ENCODE measurements at regions not wholly inside any gene's neighbourhood (a gene's known extent, or its start where the extent isn't known, plus 50 kb on each side); places are given as distances from the start of the nearest gene placed in this dataset.

GRCh38 chr3:73254062-73254461 lies 192.6 kb downstream of the EBLN2 start:
- DNase-seq = no peak
- Mint-ChIP-seq H3K9me3 (ENCODE audit: unreplicated experiment) (no peaks in the 10 kb centered on the region), H3K27ac (ENCODE audit: unreplicated experiment) (no peak overlapping the region), H3K27me3 (ENCODE audit: unreplicated experiment) (peaks cover 1% of the 10 kb centered on the region), H3K4me1 (ENCODE audit: low read depth, unreplicated experiment) (no peaks in the 10 kb centered on the region), H3K36me3 (ENCODE audit: unreplicated experiment) (no peaks in the 10 kb centered on the region), H3K4me3 (ENCODE audit: unreplicated experiment) (no peak overlapping the region)
- no peak for TF ChIP-seq CTCF (IDR thresholded peaks at IDR 0.05; ENCODE audit: partially characterized antibody, unreplicated experiment)

GRCh38 chr3:73255609-73256029 lies 194.2 kb downstream of the EBLN2 start:
- peaks cover 6% of the 10 kb centered on the region for H3K4me1 Mint-ChIP-seq (ENCODE audit: low read depth, unreplicated experiment)
- TF ChIP-seq CTCF (IDR thresholded peaks at IDR 0.05; ENCODE audit: partially characterized antibody, unreplicated experiment) = no peak
- no peak for DNase-seq

GRCh38 chr3:73257186-73257585 lies 195.7 kb downstream of the EBLN2 start:
- no peak for TF ChIP-seq CTCF (IDR thresholded peaks at IDR 0.05; ENCODE audit: partially characterized antibody, unreplicated experiment)
- Mint-ChIP-seq H3K4me3 (ENCODE audit: unreplicated experiment) (no peak overlapping the region), H3K4me1 (ENCODE audit: low read depth, unreplicated experiment) (peaks cover 15% of the 10 kb centered on the region), H3K9me3 (ENCODE audit: unreplicated experiment) (peaks cover 2% of the 10 kb centered on the region), H3K36me3 (ENCODE audit: unreplicated experiment) (no peaks in the 10 kb centered on the region), H3K27me3 (ENCODE audit: unreplicated experiment) (peaks cover 4% of the 10 kb centered on the region), H3K27ac (ENCODE audit: unreplicated experiment) (no peak overlapping the region)
- no peak for DNase-seq

More at GRCh38 chr3:73255609-73256029, 194.2 kb downstream of the EBLN2 start:
- no peak overlapping the region for H3K4me3 Mint-ChIP-seq (ENCODE audit: unreplicated experiment)
- peaks cover 1% of the 10 kb centered on the region for H3K27me3 Mint-ChIP-seq (ENCODE audit: unreplicated experiment)
- no peak overlapping the region for H3K27ac Mint-ChIP-seq (ENCODE audit: unreplicated experiment)
- H3K9me3 Mint-ChIP-seq (ENCODE audit: unreplicated experiment) = no peaks in the 10 kb centered on the region
- no peaks in the 10 kb centered on the region for H3K36me3 Mint-ChIP-seq (ENCODE audit: unreplicated experiment)

- H3K36me3 Mint-ChIP-seq (ENCODE audit: unreplicated experiment) = no peaks in the 10 kb centered on the region
- peaks cover 2% of the 10 kb centered on the region for H3K9me3 Mint-ChIP-seq (ENCODE audit: unreplicated experiment)
- no peak for TF ChIP-seq CTCF (IDR thresholded peaks at IDR 0.05; ENCODE audit: partially characterized antibody, unreplicated experiment)
- H3K27ac Mint-ChIP-seq (ENCODE audit: unreplicated experiment) = no peak overlapping the region
- H3K4me3 Mint-ChIP-seq (ENCODE audit: unreplicated experiment) = no peak overlapping the region
- H3K27me3 Mint-ChIP-seq (ENCODE audit: unreplicated experiment) = peaks cover 4% of the 10 kb centered on the region
- peaks cover 15% of the 10 kb centered on the region for H3K4me1 Mint-ChIP-seq (ENCODE audit: low read depth, unreplicated experiment)
- DNase-seq = no peak
Measured at GRCh38 chr3:73258057-73258456, 196.6 kb downstream of the EBLN2 start.

GRCh38 chr3:73259291-73259690 lies 197.8 kb downstream of the EBLN2 start:
- H3K27me3 Mint-ChIP-seq (ENCODE audit: unreplicated experiment) = peaks cover 4% of the 10 kb centered on the region
- no peak for DNase-seq
- H3K4me3 Mint-ChIP-seq (ENCODE audit: unreplicated experiment) = no peak overlapping the region
- no peaks in the 10 kb centered on the region for H3K36me3 Mint-ChIP-seq (ENCODE audit: unreplicated experiment)
- H3K9me3 Mint-ChIP-seq (ENCODE audit: unreplicated experiment) = peaks cover 2% of the 10 kb centered on the region
- H3K27ac Mint-ChIP-seq (ENCODE audit: unreplicated experiment) = peak overlapping the region; percentile 54
- H3K4me1 Mint-ChIP-seq (ENCODE audit: low read depth, unreplicated experiment) = peaks cover 15% of the 10 kb centered on the region
- no peak for TF ChIP-seq CTCF (IDR thresholded peaks at IDR 0.05; ENCODE audit: partially characterized antibody, unreplicated experiment)
